MV-4-11 (cell line): ENCODE measurements at regions not wholly inside any gene's neighbourhood (a gene's known extent, or its start where the extent isn't known, plus 50 kb on each side); places are given as distances from the start of the nearest gene placed in this dataset.
A peak's percentile ranks its signal among the peaks of the same experiment; 100 is the strongest.

ENCODE experiments used
- DNase-seq: peaks from one replicate; lab custom pipeline; 2025; lab: John Stamatoyannopoulos, UW

DNA sequence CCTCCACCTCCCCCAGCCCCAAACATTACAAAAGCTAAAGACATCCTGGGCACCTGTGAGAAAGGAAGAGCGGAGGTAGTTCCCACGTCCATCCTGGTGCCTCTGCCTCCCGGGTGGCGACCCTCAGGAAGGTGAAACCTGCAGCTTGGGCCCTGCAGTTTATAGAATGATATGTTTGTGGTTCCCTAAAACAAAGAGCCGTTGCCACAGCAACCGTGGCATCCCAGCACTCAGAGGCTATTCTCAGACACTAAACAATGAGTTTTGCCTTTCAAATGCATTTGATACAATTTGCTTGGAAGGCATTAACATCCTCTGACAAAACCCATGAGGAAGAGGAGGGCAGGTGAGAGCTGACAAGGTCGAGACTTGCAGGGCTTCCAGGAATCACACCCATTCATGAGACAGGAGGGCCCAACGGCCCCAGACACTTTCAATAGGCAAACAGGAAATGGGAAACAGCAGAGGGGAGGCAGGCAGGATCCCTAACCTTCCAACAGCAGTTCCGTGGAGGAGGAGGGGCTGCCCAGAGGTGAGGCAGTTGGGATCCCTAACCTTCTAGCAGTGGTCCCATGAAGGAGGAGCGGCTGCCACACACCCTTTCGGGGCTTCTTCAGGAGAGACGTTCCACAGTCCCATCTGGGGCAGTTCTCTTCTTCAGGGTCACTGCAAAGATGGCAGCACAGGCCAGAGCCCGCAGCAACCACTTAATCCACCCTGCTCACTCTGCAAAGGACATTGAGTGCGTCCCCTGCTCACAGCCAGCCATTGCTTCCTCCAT is 379.2 kb downstream of the SHANK2 start:
- DNase-seq: no peak

DNA sequence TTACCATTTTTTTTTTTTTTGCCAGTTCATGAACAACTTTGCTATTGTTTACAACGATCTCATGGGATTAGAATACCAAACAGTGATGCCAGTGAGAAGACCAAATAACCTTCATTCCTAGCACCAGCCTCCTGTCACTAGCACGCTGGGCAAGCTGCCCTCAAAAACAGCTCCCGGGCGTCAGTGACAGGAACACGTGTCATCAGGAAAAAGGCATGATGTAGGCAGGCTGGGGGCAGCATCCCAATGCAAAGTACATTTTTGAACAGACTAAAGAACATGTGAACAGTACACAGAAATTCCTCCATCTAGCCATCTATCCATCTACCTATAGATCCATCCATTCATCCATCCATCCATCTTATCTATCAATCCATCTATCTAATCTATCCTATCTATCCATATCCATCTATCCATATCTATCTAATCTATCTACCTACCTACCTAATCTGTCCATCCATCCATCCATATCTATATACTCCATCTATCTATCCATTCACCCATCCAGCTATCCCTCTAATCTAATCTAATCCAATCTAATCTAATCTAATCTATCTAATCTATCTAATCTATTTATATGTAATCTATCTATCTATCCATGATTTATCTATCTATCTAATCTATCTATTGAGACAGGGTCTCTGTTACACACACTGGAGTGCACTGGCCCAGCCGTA is 378.5 kb downstream of the SHANK2 start:
- DNase-seq: no peak

GRCh38 chr11:70876685-70877084 is 375.7 kb downstream of the SHANK2 start:
- DNase-seq: no peak

GRCh38 chr11:70877151-70877550 is 375.2 kb downstream of the SHANK2 start:
- DNase-seq: no peak

- no peak for DNase-seq
Observed at GRCh38 chr11:70878366-70878765, 374.0 kb downstream of the SHANK2 start.

GRCh38 chr11:70879601-70880285 is 372.6 kb downstream of the SHANK2 start:
- no peak for DNase-seq

- no peak for DNase-seq
Observed at GRCh38 chr11:70880416-70880815, 372.0 kb downstream of the SHANK2 start.

- no peak for DNase-seq
Observed at GRCh38 chr11:70881948-70882715, 370.2 kb downstream of the SHANK2 start.

- no peak for DNase-seq
Observed at GRCh38 chr11:70882716-70883085, 369.7 kb downstream of the SHANK2 start.

DNA sequence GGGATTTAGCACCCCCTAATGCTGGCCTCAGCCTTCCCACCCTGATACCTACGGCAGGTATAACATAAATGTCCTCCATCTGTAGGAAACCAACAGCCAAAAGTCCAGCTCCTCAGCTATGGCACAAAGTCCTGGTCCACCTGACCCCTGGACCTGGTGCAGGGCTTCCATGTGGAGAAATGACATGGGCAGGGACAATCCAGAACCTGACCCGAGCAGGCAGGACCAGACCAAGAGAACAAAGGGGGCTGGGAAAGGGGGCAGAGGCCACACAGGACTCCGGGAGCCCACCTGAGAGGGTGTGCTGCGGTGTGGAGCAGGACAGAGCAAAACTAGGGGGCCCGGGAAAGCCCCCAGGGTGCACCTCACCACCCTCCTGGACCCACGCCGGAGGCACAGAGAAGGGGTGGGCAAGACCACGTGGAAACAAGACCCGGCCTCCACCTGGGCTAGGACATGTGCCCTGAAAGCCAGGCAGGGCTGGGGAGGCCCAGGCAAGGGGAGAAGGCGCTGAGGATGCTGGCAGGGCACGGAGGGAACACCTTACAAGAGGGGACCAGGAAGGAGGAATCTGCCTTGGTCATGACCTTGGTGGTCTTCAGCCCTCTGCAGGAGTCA is 368.9 kb downstream of the SHANK2 start:
- DNase-seq: no peak

GRCh38 chr11:70883973-70884623 is 368.3 kb downstream of the SHANK2 start:
- no peak for DNase-seq

GRCh38 chr11:70885281-70886231 is 366.8 kb downstream of the SHANK2 start:
- no peak for DNase-seq

DNA sequence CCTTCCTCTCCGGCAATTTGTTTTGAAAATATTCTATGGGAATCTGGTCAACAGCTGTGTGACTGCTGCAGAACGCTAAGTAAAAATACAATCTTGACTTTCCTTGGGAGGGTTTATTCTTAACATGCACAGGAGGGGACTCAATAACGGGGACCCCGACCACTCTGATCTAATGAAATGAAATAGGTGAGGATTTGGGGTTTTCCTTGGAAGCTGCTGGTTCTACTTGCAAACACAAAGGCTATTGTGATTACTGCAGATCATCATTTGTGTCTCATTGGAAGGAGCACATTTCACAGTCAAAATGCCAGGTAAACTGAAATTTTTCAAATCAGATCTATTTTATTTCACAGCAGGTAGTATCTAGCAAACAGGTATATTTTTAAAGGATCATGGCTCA is 366.1 kb downstream of the SHANK2 start:
- no peak for DNase-seq

DNA sequence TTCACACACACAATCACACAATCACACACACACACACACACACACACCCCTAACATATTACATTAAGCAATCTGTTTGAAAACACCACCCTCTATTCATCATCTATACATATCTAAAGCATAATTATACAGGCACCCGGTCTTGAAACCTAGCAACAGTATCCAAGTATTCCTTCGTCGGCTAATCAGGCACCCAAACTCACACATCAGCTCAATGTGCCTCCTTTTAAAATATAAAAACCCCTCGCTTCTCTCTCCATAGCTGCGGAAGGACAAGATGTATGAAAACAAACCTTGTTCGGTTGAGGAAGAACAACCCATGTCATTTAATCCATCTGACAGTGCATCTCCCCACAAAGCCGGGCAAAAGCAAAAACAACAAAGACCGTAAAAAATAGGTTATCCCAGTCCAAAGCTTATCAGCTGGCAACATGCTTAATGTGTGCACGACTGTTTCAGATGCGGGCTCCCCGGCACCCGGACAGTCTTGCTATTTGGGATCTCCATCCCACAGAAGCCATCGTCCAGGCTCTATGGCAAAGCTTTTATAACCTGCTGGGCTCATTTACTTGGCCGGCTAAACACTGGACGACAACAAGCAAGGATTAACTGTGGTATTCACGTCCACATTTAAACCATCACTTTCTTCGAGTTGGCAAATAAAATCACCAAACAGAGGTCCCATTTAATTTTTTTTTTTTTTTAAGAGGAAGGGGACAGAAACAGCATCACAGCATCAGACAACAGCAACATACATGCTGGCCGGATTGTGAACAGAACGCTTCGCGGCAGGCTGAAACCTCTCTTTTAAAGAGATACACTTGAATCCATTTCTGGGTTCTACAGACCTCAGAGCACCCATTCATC is 365.5 kb downstream of the SHANK2 start:
- DNase-seq: no peak

- no peak for DNase-seq
Observed at GRCh38 chr11:70887542-70887827, 364.9 kb downstream of the SHANK2 start.

DNA sequence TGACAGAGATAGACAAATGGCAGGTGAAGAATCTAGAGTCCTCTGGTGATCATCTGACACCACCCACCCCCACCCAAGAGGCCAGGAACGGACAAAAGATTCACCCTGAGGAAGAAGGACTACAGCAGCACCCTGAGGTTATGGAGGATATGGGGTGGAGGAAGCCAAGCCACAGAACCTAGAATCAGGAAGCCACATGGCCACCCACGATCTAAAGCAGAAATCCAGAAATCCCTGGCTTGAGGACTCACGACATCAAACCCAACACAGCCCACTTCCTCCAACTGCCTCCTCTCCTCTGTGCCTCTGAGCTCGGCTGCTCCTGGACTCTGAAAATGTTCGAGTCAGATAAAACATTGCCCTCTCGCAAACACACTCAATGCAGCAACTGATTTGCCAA is 364.3 kb downstream of the SHANK2 start:
- DNase-seq: peak; percentile 84

DNA sequence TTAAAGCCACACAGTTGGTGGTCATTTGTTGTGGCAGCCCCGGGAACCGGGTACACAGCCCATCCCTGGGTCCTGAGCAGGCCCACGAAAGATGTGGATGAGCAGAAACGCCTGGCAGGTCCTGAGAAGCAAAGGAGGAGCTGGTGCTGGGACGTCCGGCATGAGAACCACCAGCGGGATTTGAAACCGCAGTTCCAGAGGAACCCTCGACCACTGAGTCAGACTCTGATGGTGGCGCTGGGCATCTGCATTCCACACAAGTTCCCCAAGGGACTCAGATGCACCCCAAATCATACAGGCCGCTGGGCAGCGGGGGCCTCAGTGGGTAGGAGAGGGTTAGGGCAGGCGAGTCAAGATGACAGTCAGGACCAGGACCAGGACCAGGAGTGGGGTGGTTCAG is 363.0 kb downstream of the SHANK2 start:
- no peak for DNase-seq

GRCh38 chr11:70891844-70892380 is 360.5 kb downstream of the SHANK2 start:
- no peak for DNase-seq

DNA sequence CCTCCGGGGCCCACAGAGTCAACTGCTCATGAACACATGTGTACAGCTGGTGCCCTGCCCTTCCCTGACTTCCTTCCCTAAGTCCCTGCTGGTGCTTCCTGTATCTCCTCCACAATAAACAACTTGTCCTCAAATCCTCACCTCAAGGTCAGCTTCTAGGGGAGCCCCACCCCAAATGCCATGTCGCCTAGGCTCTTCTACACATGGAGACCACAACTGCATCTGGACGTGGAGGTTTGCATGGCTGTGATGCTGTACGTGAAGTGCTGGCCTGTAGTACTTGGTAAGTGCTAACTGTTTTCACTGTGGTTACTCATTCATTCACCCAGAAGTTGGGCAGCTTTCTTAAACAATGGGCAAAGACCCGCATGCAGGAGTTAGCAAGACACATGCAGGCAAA is 359.5 kb downstream of the SHANK2 start:
- DNase-seq: no peak
